H9 (cell line): ENCODE measurements at regions not wholly inside any gene's neighbourhood (a gene's known extent, or its start where the extent isn't known, plus 50 kb on each side); places are given as distances from the start of the nearest gene placed in this dataset.

Source experiments
- DNase-seq: peaks from one replicate; pipeline ENCODE4 v3.0.0-alpha.2; 2017
- H2AFZ ChIP-seq: one replicate; pipeline ENCODE4 v1.6.1; 2013; ENCODE audit warnings: mild to moderate bottlenecking, low read length, control low read depth, moderate library complexity
- H2AK5ac ChIP-seq: 2 replicates; pipeline ENCODE4 v1.6.1; 2013; ENCODE audit warnings: low read length, control low read depth, mixed read lengths; ENCODE audit not compliant: insufficient read length
- H2BK120ac ChIP-seq: one replicate; pipeline ENCODE4 v1.6.1; 2013; ENCODE audit warnings: low read depth, mild to moderate bottlenecking, low read length, control low read depth, inconsistent platforms; ENCODE audit not compliant: poor library complexity, severe bottlenecking
- H2BK12ac ChIP-seq: 2 replicates; pipeline ENCODE4 v1.6.1; 2013; ENCODE audit warnings: low read length, control low read depth, mixed read lengths, low read depth; ENCODE audit not compliant: insufficient read length
- H2BK15ac ChIP-seq: 2 replicates; pipeline ENCODE4 v1.6.1; 2013; ENCODE audit warnings: low read depth, low read length, control low read depth
- H2BK20ac ChIP-seq: one replicate; pipeline ENCODE4 v1.6.1; 2013; ENCODE audit warnings: low read depth, mild to moderate bottlenecking, low read length, control low read depth, inconsistent platforms; ENCODE audit not compliant: poor library complexity, severe bottlenecking
- H2BK5ac ChIP-seq: 2 replicates; pipeline ENCODE4 v1.6.1; 2013; ENCODE audit warnings: low read length, control low read depth, mixed read lengths; ENCODE audit not compliant: insufficient read length
- H3K14ac ChIP-seq: 2 replicates; pipeline ENCODE4 v1.6.1; 2013; ENCODE audit warnings: low read length, control low read depth; ENCODE audit not compliant: insufficient read depth
- H3K18ac ChIP-seq: 2 replicates; pipeline ENCODE4 v1.6.1; 2013; ENCODE audit warnings: low read depth, mild to moderate bottlenecking, mixed read lengths, low read length, control low read depth; ENCODE audit not compliant: insufficient read length
- H3K23ac ChIP-seq: 2 replicates; pipeline ENCODE4 v1.6.1; 2013; ENCODE audit warnings: low read length, control low read depth, mixed read lengths, low read depth; ENCODE audit not compliant: insufficient read length
- H3K23me2 ChIP-seq: 2 replicates; pipeline ENCODE4 v1.6.1; 2013; ENCODE audit warnings: low read depth, mild to moderate bottlenecking, mixed read lengths, low read length, control low read depth; ENCODE audit not compliant: insufficient read length, poor library complexity, severe bottlenecking
- H3K27ac ChIP-seq: 2 replicates; pipeline ENCODE4 v1.5.1; 2013; ENCODE audit warnings: low read length, control low read depth, mixed read lengths, low read depth; ENCODE audit not compliant: insufficient read length
- H3K27me3 ChIP-seq: 2 replicates; pipeline ENCODE4 v1.6.1; 2013; ENCODE audit warnings: low read length, control low read depth, inconsistent platforms; ENCODE audit not compliant: insufficient read depth
- H3K4ac ChIP-seq: 2 replicates; pipeline ENCODE4 v1.6.1; 2013; ENCODE audit warnings: low read depth, mild to moderate bottlenecking, control low read depth, inconsistent platforms, low read length, moderate library complexity
- H3K4me1 ChIP-seq: 2 replicates; pipeline ENCODE4 v1.6.1; 2013; ENCODE audit warnings: low read length, control low read depth, inconsistent platforms; ENCODE audit not compliant: insufficient read depth
- H3K4me2 ChIP-seq: 2 replicates; pipeline ENCODE4 v1.6.1; 2013; ENCODE audit warnings: low read length, control low read depth, mixed read lengths; ENCODE audit not compliant: insufficient read length, insufficient read depth
- H3K56ac ChIP-seq: 2 replicates; pipeline ENCODE4 v1.6.1; 2013; ENCODE audit warnings: low read depth, mild to moderate bottlenecking, mixed read lengths, low read length, control low read depth; ENCODE audit not compliant: insufficient read length
- H3K79me1 ChIP-seq: 2 replicates; pipeline ENCODE4 v1.6.1; 2013; ENCODE audit warnings: low read depth, mild to moderate bottlenecking, moderate library complexity, low read length, control low read depth, inconsistent platforms; ENCODE audit not compliant: insufficient read depth, poor library complexity, severe bottlenecking
- H3K79me2 ChIP-seq: 2 replicates; pipeline ENCODE4 v1.6.1; 2013; ENCODE audit warnings: low read length, control low read depth, inconsistent platforms; ENCODE audit not compliant: insufficient read depth
- H3K9ac ChIP-seq: 2 replicates; pipeline ENCODE4 v1.6.1; 2013; ENCODE audit warnings: low read length, control low read depth, mixed read lengths; ENCODE audit not compliant: insufficient read length; ENCODE audit errors: extremely low read depth
- H3K9me3 ChIP-seq: one replicate; pipeline ENCODE4 v1.6.1; 2013; ENCODE audit warnings: low read depth, low read length, inconsistent platforms; ENCODE audit not compliant: control insufficient read depth
- H3T11ph ChIP-seq: one replicate; pipeline ENCODE4 v1.6.1; 2013; ENCODE audit warnings: mild to moderate bottlenecking, low read length, control low read depth, inconsistent platforms
- H4K20me1 ChIP-seq: one replicate; pipeline ENCODE4 v1.6.1; 2013; ENCODE audit not compliant: control insufficient read depth, insufficient read length, insufficient read depth
- H4K5ac ChIP-seq: 2 replicates; pipeline ENCODE4 v1.6.1; 2013; ENCODE audit warnings: low read depth, mild to moderate bottlenecking, mixed read lengths, low read length, control low read depth; ENCODE audit not compliant: insufficient read length
- H4K8ac ChIP-seq: replicated peaks from 2 replicates; pipeline ENCODE4 v1.6.1; 2013; ENCODE audit warnings: low read length, control low read depth, mixed read lengths, low read depth; ENCODE audit not compliant: insufficient read length
- H4K91ac ChIP-seq: 2 replicates; pipeline ENCODE4 v1.6.1; 2013; ENCODE audit warnings: low read depth, mild to moderate bottlenecking, moderate library complexity, mixed read lengths, low read length, control low read depth; ENCODE audit not compliant: insufficient read length
- H3K27ac Mint-ChIP-seq, 3 experiments: 2 replicates in 2 of 3; 3 replicates in 1 of 3; pipeline ENCODE4 v1.8.0; 2020 to 2021; ENCODE audit warnings: mixed read lengths in 3 of 3, mild to moderate bottlenecking in 1 of 3, moderate library complexity in 1 of 3
- H3K27me3 Mint-ChIP-seq: 2 replicates; pipeline ENCODE4 v1.8.0; 2021; ENCODE audit warnings: low read depth, mild to moderate bottlenecking, moderate library complexity, mixed read lengths
- H3K36me3 Mint-ChIP-seq, 3 experiments: 2 replicates in 2 of 3; 3 replicates in 1 of 3; pipeline ENCODE4 v1.8.0; 2020 to 2021; ENCODE audit warnings: low read depth in 3 of 3, mixed read lengths in 3 of 3; ENCODE audit not compliant: insufficient read depth in 1 of 3
- H3K4me1 Mint-ChIP-seq, 2 experiments: 2 replicates each; pipeline ENCODE4 v1.8.0; 2020; ENCODE audit warnings: mixed read lengths in 2 of 2
- H3K4me3 Mint-ChIP-seq, 2 experiments: 2 replicates in 1 of 2; 3 replicates in 1 of 2; pipeline ENCODE4 v1.8.0; 2020 to 2021; ENCODE audit warnings: mild to moderate bottlenecking in 2 of 2, mixed read lengths in 2 of 2, moderate library complexity in 1 of 2
- H3K9me3 Mint-ChIP-seq, 2 experiments: 2 replicates in 1 of 2; 3 replicates in 1 of 2; pipeline ENCODE4 v1.8.0; 2020; ENCODE audit warnings: mild to moderate bottlenecking in 2 of 2, mixed read lengths in 2 of 2, moderate library complexity in 1 of 2
- WGBS: extraction: QIAGEN DNeasy Blood & Tissue Kit; methylation state at CpG from one replicate; pipeline ENCODE4 v1.1.7; 2013; ENCODE audit warnings: missing lambda C conversion rate, low lambda C conversion rate, mixed read lengths; ENCODE audit not compliant: insufficient read length; ENCODE audit errors: extremely low coverage; 5-methylcytosine and 5-hydroxymethylcytosine counted together
- TF ChIP-seq, protein P1 (sequence below): fragments of 200-600 bp; sonication (generic); conservative IDR thresholded peaks from 3 replicates; pipeline ENCODE4 v1.8.0; 2021; ENCODE audit warnings: antibody characterized with exemption, mild to moderate bottlenecking

- no peak overlapping the region for H3K18ac ChIP-seq
- no peak overlapping the region for H2BK15ac ChIP-seq
- Mint-ChIP-seq H3K9me3 (peaks cover 0 to 11% of the 10 kb centered on the region in 2 experiments; a peak in 4 of 5 replicates), H3K4me1 (no peaks in the 10 kb centered on the region), H3K4me3 (no peak overlapping the region), H3K27me3 (peaks cover 2% of the 10 kb centered on the region; the same call in 1 of the 2 replicates), H3K27ac (no peak overlapping the region), H3K36me3 (no peaks in the 10 kb centered on the region)
- no peaks in the 10 kb centered on the region for H3K9me3 ChIP-seq
- no peaks in the 10 kb centered on the region for H3K23me2 ChIP-seq
- no peak overlapping the region for H2BK120ac ChIP-seq
- no peak overlapping the region for H3K27ac ChIP-seq
- no peak overlapping the region for H2BK5ac ChIP-seq
- no peak overlapping the region for H3K9ac ChIP-seq
- H3K27me3 ChIP-seq, result no peaks in the 10 kb centered on the region
- DNase-seq, result no peak
- H3T11ph ChIP-seq, result no peak overlapping the region
- H4K91ac ChIP-seq, result no peak overlapping the region
- H2AFZ ChIP-seq, result no peak overlapping the region
- H3K4me1 ChIP-seq, result no peaks in the 10 kb centered on the region
- no peak overlapping the region for H3K56ac ChIP-seq
- no CpG with 5 or more reads among the region's 5 CpGs for WGBS
- H2BK20ac ChIP-seq, result no peak overlapping the region
- no peak overlapping the region for H2AK5ac ChIP-seq
- H2BK12ac ChIP-seq, result no peak overlapping the region
- no peaks in the 10 kb centered on the region for H4K20me1 ChIP-seq
- no peak overlapping the region for H3K4me2 ChIP-seq
- H3K79me2 ChIP-seq, result no peaks in the 10 kb centered on the region
- H3K23ac ChIP-seq, result no peak overlapping the region
- no peak overlapping the region for H3K4ac ChIP-seq
- TF ChIP-seq, protein P1, sequence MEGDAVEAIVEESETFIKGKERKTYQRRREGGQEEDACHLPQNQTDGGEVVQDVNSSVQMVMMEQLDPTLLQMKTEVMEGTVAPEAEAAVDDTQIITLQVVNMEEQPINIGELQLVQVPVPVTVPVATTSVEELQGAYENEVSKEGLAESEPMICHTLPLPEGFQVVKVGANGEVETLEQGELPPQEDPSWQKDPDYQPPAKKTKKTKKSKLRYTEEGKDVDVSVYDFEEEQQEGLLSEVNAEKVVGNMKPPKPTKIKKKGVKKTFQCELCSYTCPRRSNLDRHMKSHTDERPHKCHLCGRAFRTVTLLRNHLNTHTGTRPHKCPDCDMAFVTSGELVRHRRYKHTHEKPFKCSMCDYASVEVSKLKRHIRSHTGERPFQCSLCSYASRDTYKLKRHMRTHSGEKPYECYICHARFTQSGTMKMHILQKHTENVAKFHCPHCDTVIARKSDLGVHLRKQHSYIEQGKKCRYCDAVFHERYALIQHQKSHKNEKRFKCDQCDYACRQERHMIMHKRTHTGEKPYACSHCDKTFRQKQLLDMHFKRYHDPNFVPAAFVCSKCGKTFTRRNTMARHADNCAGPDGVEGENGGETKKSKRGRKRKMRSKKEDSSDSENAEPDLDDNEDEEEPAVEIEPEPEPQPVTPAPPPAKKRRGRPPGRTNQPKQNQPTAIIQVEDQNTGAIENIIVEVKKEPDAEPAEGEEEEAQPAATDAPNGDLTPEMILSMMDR, result no peak
- H4K8ac ChIP-seq, result no peak overlapping the region
- no peaks in the 10 kb centered on the region for H3K79me1 ChIP-seq
- H3K14ac ChIP-seq, result no peak overlapping the region
- H4K5ac ChIP-seq, result no peak overlapping the region
Observed at GRCh38 chr1:229793488-229793887, 167.4 kb downstream of the URB2 start.
